ENCODE measurements at regions not wholly inside any gene's neighbourhood (a gene's known extent, or its start where the extent isn't known, plus 50 kb on each side); places are given as distances from the start of the nearest gene placed in this dataset.

GRCh38 chr2:199685669-199686068 is 165.3 kb downstream of the FTCDNL1 start:
- TF ChIP-seq SMC3 (IDR thresholded peaks at IDR 0.05; ENCODE audit: low read depth, low read length) (no peak), RFX5 (IDR thresholded peaks at IDR 0.05; ENCODE audit: low read length) (no peak), CTCF (IDR thresholded peaks at IDR 0.05) (no peak), EP300 (IDR thresholded peaks at IDR 0.05; ENCODE audit: borderline replicate concordance in 1 of 2, low read depth in 1 of 2, low read length in 1 of 2) (no peak), MAX (IDR thresholded peaks at IDR 0.05; ENCODE audit: low read depth) (no peak), RAD21 (IDR thresholded peaks at IDR 0.05; ENCODE audit: low read length) (no peak), USF1 (IDR thresholded peaks at IDR 0.05; ENCODE audit: borderline replicate concordance, low read depth) (no peak), RCOR1 (IDR thresholded peaks at IDR 0.05; ENCODE audit: low read length) (no peak), TEAD4 (IDR thresholded peaks at IDR 0.05; ENCODE audit: borderline replicate concordance, insufficient read depth) (no peak), YY1 (IDR thresholded peaks at IDR 0.05; ENCODE audit: low read depth) (no peak), TAF1 (IDR thresholded peaks at IDR 0.05; ENCODE audit: borderline replicate concordance, low read depth, low read length) (no peak), ZBTB33 (IDR thresholded peaks at IDR 0.05; ENCODE audit: borderline replicate concordance, low read depth) (no peak)

Data from SK-N-SH (cell line).